ENCODE measurements at regions not wholly inside any gene's neighbourhood (a gene's known extent, or its start where the extent isn't known, plus 50 kb on each side); places are given as distances from the start of the nearest gene placed in this dataset.

DNA sequence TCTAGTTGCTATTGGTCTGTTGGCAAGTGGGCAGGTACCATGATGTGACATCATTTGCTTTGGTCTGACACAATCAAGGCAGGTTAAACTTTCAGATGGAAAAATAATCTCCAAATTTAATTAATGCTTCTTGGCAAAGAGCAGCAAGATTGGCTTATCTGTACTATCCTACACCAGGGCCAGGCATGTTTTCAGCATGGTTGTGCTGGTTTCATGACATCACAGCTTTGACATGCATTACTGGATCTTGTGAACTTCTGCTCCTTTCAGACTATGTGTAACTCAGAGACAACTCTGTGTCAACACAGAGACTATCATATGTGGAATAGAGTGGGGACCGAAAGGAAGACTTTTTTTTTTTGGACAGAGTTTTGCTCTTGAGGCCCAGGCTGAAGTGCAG lies 520.5 kb downstream of the TDRD15 start:
- TF ChIP-seq TAF1 (IDR thresholded peaks at IDR 0.05; ENCODE audit: borderline replicate concordance, insufficient read depth, low read length) (no peak), FOXP2 (optimal IDR thresholded peaks at IDR 0.05; ENCODE audit: borderline replicate concordance, extremely low read depth, extremely low read length, insufficient read depth) (no peak), SIN3A (IDR thresholded peaks at IDR 0.05; ENCODE audit: borderline replicate concordance, insufficient read depth, low read length) (no peak), POLR2AphosphoS5 (IDR thresholded peaks at IDR 0.05; ENCODE audit: low read depth, low read length) (no peak)
- TF ChIP-seq, protein P1, sequence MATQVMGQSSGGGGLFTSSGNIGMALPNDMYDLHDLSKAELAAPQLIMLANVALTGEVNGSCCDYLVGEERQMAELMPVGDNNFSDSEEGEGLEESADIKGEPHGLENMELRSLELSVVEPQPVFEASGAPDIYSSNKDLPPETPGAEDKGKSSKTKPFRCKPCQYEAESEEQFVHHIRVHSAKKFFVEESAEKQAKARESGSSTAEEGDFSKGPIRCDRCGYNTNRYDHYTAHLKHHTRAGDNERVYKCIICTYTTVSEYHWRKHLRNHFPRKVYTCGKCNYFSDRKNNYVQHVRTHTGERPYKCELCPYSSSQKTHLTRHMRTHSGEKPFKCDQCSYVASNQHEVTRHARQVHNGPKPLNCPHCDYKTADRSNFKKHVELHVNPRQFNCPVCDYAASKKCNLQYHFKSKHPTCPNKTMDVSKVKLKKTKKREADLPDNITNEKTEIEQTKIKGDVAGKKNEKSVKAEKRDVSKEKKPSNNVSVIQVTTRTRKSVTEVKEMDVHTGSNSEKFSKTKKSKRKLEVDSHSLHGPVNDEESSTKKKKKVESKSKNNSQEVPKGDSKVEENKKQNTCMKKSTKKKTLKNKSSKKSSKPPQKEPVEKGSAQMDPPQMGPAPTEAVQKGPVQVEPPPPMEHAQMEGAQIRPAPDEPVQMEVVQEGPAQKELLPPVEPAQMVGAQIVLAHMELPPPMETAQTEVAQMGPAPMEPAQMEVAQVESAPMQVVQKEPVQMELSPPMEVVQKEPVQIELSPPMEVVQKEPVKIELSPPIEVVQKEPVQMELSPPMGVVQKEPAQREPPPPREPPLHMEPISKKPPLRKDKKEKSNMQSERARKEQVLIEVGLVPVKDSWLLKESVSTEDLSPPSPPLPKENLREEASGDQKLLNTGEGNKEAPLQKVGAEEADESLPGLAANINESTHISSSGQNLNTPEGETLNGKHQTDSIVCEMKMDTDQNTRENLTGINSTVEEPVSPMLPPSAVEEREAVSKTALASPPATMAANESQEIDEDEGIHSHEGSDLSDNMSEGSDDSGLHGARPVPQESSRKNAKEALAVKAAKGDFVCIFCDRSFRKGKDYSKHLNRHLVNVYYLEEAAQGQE (IDR thresholded peaks at IDR 0.05; ENCODE audit: insufficient read depth in 1 of 2, low read depth in 2 of 2, low read length in 2 of 2): no peak

DNA sequence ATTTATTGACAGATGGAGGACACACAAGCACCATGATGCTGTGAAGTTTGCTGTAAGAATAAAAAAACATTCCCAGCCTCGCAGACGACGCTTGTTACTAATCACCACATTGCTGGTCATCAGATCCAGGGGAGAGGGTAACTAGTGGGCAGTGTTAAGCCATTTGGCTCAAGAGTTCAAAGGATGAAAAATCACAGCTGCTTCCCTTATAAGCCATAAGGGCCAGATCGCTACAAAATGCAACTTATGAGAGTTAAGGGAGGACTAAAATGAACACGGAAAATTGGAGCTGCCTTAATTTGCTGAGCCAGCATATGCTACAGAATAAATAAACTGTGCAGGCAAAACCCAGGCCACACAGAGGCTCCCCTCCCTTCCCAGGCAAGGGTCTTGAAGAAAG lies 522.6 kb downstream of the TDRD15 start:
- TF ChIP-seq TAF1 (IDR thresholded peaks at IDR 0.05; ENCODE audit: borderline replicate concordance, insufficient read depth, low read length): no peak
- no peak for TF ChIP-seq SIN3A (IDR thresholded peaks at IDR 0.05; ENCODE audit: borderline replicate concordance, insufficient read depth, low read length)
- TF ChIP-seq FOXP2 (optimal IDR thresholded peaks at IDR 0.05; ENCODE audit: borderline replicate concordance, extremely low read depth, extremely low read length, insufficient read depth): no peak
- TF ChIP-seq, protein P1 (IDR thresholded peaks at IDR 0.05; ENCODE audit: insufficient read depth in 1 of 2, low read depth in 2 of 2, low read length in 2 of 2): no peak
- TF ChIP-seq POLR2AphosphoS5 (IDR thresholded peaks at IDR 0.05; ENCODE audit: low read depth, low read length): no peak

DNA sequence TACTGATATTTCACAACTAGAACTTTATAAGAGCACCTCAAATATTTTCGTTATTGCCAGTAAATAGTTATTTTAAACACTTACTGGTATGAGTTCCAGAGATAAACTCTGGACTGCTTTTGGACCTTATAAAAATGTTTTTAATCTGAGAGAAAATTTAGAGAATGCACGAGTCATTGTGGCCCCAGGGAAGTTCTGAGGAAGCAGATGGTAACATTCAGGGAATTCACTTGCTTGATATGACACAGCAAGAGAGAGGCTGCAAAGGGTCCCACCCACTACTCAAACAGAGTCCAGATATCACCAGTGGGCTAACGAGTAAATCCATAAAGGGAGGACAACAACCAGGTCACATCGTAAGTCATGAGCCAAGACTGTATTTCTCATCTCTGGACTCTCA lies 526.8 kb downstream of the TDRD15 start:
- no peak for TF ChIP-seq SIN3A (IDR thresholded peaks at IDR 0.05; ENCODE audit: borderline replicate concordance, insufficient read depth, low read length)
- TF ChIP-seq, protein P1 (IDR thresholded peaks at IDR 0.05; ENCODE audit: insufficient read depth in 1 of 2, low read depth in 2 of 2, low read length in 2 of 2): no peak
- TF ChIP-seq TAF1 (IDR thresholded peaks at IDR 0.05; ENCODE audit: borderline replicate concordance, insufficient read depth, low read length): no peak

DNA sequence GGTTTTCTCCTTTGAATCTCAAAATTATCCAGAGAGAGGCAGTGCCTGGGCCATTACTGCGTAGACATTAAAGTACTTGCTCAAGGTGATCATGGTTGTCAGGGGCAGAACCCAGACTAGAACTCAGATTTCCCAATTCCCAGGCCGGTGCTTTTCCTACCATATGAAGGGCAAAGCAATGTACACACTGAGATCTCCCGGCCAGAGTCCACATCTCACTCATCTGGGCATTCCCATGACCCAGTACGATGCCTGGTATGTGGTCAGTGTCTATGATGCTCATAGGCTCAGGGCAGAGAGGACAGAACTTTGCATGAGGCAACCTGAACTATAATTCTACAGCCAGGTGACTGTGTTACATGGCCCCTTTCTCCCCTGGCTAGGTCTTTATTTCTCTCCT lies 531.4 kb downstream of the TDRD15 start:
- TF ChIP-seq TAF1 (IDR thresholded peaks at IDR 0.05; ENCODE audit: borderline replicate concordance, insufficient read depth, low read length) (no peak), FOXP2 (optimal IDR thresholded peaks at IDR 0.05; ENCODE audit: borderline replicate concordance, extremely low read depth, extremely low read length, insufficient read depth) (no peak), SIN3A (IDR thresholded peaks at IDR 0.05; ENCODE audit: borderline replicate concordance, insufficient read depth, low read length) (no peak), POLR2AphosphoS5 (IDR thresholded peaks at IDR 0.05; ENCODE audit: low read depth, low read length) (no peak)
- TF ChIP-seq, protein P1 (IDR thresholded peaks at IDR 0.05; ENCODE audit: insufficient read depth in 1 of 2, low read depth in 2 of 2, low read length in 2 of 2): no peak

Measured in PFSK-1 (cell line).